Femur (tissue), 1 donor: ENCODE measurements at regions not wholly inside any gene's neighbourhood (a gene's known extent, or its start where the extent isn't known, plus 50 kb on each side); places are given as distances from the start of the nearest gene placed in this dataset.
A peak's percentile ranks its signal among the peaks of the same experiment; 100 is the strongest.

Source experiments
- DNase-seq: peaks from one replicate; pipeline ENCODE4 v3.0.0-alpha.2; 2017

- no peak for DNase-seq
Measured at GRCh38 chr18:51654488-51655326, 457.2 kb upstream of the MEX3C start.

GRCh38 chr18:51655327-51655698 is 457.8 kb upstream of the MEX3C start:
- no peak for DNase-seq

- no peak for DNase-seq
Measured at GRCh38 chr18:51656249-51656648, 458.8 kb upstream of the MEX3C start.

GRCh38 chr18:51658436-51658835 is 461.0 kb upstream of the MEX3C start:
- no peak for DNase-seq

GRCh38 chr18:51659781-51660180 is 462.3 kb upstream of the MEX3C start:
- no peak for DNase-seq

GRCh38 chr18:51660188-51660715 is 462.8 kb upstream of the MEX3C start:
- DNase-seq, result no peak

- no peak for DNase-seq
Measured at GRCh38 chr18:51664236-51664635, 466.8 kb upstream of the MEX3C start.

- peak; percentile 69 for DNase-seq
Measured at GRCh38 chr18:51666763-51667191, 469.3 kb upstream of the MEX3C start.

GRCh38 chr18:51668101-51668500 is 470.6 kb upstream of the MEX3C start:
- peak; percentile 69 for DNase-seq

GRCh38 chr18:51668607-51669006 is 471.1 kb upstream of the MEX3C start:
- DNase-seq, result no peak

- DNase-seq, result no peak
Measured at GRCh38 chr18:51686590-51686989, 489.1 kb upstream of the MEX3C start.

GRCh38 chr18:51687845-51688585 is 490.5 kb upstream of the MEX3C start:
- DNase-seq, result no peak

- no peak for DNase-seq
Measured at GRCh38 chr18:51692612-51693011, 495.1 kb upstream of the MEX3C start.

GRCh38 chr18:51711298-51711889 is 513.9 kb upstream of the MEX3C start:
- no peak for DNase-seq

GRCh38 chr18:51712821-51713220 is 515.3 kb upstream of the MEX3C start:
- DNase-seq, result no peak

GRCh38 chr18:51716277-51716676 is 518.8 kb upstream of the MEX3C start:
- DNase-seq, result no peak

- DNase-seq, result no peak
Measured at GRCh38 chr18:51721388-51721787, 523.9 kb upstream of the MEX3C start.

- DNase-seq, result no peak
Measured at GRCh38 chr18:51721996-51722395, 524.5 kb upstream of the MEX3C start.

GRCh38 chr18:51724790-51725721 is 527.6 kb upstream of the MEX3C start:
- no peak for DNase-seq

GRCh38 chr18:51726614-51727013 is 529.1 kb upstream of the MEX3C start:
- no peak for DNase-seq

- DNase-seq, result no peak
Measured at GRCh38 chr18:51727780-51728179, 530.3 kb upstream of the MEX3C start.

GRCh38 chr18:51731070-51731469 is 533.6 kb upstream of the MEX3C start:
- DNase-seq, result no peak
